ENCODE measurements at regions not wholly inside any gene's neighbourhood (a gene's known extent, or its start where the extent isn't known, plus 50 kb on each side); places are given as distances from the start of the nearest gene placed in this dataset.

DNA sequence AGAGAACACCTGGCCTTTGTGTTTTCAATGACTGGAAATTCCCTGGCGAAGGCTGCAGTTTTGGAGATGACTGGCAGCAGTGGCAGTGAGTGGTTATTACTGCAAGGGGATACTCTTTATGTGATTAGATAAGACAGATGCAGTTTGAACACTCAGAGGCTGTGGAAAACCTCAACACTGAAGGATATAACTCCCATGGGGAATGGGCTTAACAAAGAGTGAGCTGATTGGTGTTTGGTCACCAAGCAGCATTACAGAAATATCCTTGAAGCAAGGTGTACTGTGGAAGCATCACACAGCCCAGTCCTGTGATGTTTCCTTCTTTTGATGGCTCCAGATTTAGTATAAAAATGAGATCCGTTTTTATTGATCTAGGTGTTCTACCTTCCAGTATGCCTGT is 490.7 kb upstream of the PTPRD start:
- H3K27ac ChIP-seq, result no peak overlapping the region
- no peak for ATAC-seq
- TF ChIP-seq POLR2AphosphoS5 (IDR thresholded peaks at IDR 0.05) (no peak), POLR2A (IDR thresholded peaks at IDR 0.05) (no peak)
- no peaks in the 10 kb centered on the region for H3K36me3 ChIP-seq
- no peaks in the 10 kb centered on the region for H3K4me1 ChIP-seq
- H3K4me3 ChIP-seq, result no peak overlapping the region
- no peaks in the 10 kb centered on the region for H3K9me3 ChIP-seq
- no peaks in the 10 kb centered on the region for H3K27me3 ChIP-seq
- 85 to 100% methylated on average over 1 to 2 of the region's 2 CpGs for WGBS, 2 donors (ENCODE audit: low coverage in 1 of 2)

DNA sequence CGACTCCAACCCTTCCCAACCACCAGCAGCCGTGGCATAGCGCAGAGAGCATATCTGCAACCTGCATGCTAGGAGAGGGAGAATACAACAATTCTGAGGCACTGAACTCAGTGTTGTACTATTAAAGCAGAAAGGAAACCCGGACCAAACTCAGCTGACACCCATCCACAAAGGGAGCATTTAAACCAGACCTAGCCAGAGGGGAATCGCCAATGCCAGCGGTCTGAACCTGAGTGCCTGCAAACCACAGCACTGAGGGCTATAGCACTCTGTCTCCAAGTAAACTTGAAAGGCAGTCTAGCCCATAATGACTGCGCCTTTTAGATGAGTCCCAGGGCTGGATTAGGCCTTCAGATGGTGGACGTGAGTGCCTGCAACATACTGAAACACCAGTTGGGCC is 494.4 kb upstream of the PTPRD start:
- H3K9me3 ChIP-seq, result peaks cover 0 to 8% (median 0%) of the 10 kb centered on the region in 3 donors
- ATAC-seq, result no peak
- H3K27me3 ChIP-seq, result no peaks in the 10 kb centered on the region
- no peak for TF ChIP-seq EP300 (IDR thresholded peaks at IDR 0.05)
- TF ChIP-seq, protein P1, sequence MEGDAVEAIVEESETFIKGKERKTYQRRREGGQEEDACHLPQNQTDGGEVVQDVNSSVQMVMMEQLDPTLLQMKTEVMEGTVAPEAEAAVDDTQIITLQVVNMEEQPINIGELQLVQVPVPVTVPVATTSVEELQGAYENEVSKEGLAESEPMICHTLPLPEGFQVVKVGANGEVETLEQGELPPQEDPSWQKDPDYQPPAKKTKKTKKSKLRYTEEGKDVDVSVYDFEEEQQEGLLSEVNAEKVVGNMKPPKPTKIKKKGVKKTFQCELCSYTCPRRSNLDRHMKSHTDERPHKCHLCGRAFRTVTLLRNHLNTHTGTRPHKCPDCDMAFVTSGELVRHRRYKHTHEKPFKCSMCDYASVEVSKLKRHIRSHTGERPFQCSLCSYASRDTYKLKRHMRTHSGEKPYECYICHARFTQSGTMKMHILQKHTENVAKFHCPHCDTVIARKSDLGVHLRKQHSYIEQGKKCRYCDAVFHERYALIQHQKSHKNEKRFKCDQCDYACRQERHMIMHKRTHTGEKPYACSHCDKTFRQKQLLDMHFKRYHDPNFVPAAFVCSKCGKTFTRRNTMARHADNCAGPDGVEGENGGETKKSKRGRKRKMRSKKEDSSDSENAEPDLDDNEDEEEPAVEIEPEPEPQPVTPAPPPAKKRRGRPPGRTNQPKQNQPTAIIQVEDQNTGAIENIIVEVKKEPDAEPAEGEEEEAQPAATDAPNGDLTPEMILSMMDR (IDR thresholded peaks at IDR 0.05), result no peak
- no peak for TF ChIP-seq POLR2AphosphoS5 (IDR thresholded peaks at IDR 0.05)
- TF ChIP-seq POLR2A (IDR thresholded peaks at IDR 0.05), result no peak
- no peak overlapping the region for H3K4me3 ChIP-seq
- no peaks in the 10 kb centered on the region for H3K4me1 ChIP-seq
- H3K27ac ChIP-seq, result no peak overlapping the region
- no peaks in the 10 kb centered on the region for H3K36me3 ChIP-seq
- WGBS, 2 donors (ENCODE audit: low coverage in 1 of 2), result 50 to 63% methylated on average over 2 to 7 of the region's 8 CpGs

DNA sequence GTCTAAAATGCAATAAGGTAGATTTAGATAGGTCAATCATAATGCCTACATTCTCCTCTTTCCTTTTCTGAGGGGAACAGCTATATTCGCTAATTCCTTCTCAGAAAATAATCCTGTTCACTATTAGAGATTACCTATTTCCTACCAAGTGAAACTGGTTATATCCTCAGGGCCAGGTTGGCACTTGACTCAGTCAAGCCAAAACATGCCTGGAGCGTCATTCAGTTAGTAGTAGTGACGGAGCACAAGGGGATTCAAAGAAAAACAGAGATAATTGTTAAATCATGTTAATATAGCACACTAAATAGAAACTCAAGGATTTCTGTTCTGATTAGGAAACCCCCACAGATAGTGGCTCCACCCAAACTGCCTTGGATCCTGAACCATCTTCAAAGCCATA is 515.4 kb upstream of the PTPRD start:
- Histone ChIP-seq H3K27ac (no peak overlapping the region), H3K27me3 (no peaks in the 10 kb centered on the region), H3K9me3 (no peaks in the 10 kb centered on the region), H3K4me1 (no peaks in the 10 kb centered on the region), H3K4me3 (no peak overlapping the region), H3K36me3 (no peaks in the 10 kb centered on the region)
- ATAC-seq, result no peak
- WGBS, 2 donors (ENCODE audit: low coverage in 1 of 2), result 91 to 100% methylated on average over 2 to 3 of the region's 3 CpGs
- no peak for TF ChIP-seq POLR2A (IDR thresholded peaks at IDR 0.05)
- no peak for TF ChIP-seq EP300 (IDR thresholded peaks at IDR 0.05)
- TF ChIP-seq POLR2AphosphoS5 (IDR thresholded peaks at IDR 0.05), result no peak
- TF ChIP-seq, protein P1 (IDR thresholded peaks at IDR 0.05), result no peak

DNA sequence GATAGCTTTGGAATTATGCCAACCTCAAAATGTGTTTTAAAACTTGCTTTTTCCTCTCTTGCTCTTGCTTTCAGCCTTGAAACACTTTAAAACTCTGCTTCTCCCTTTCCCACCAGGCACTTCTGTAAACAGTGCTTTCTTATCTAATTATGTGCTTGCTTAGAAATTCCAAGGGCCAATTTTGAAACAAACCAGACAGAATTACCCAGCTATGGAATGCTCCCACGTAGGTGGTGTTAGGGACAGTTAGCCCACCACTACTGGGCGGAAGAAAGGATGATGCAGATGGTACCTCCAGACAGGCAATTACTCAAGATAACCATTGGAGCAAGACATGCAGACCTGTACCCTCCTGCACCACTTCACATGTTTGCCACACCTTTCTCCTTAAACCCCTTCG is 523.0 kb upstream of the PTPRD start:
- no peak overlapping the region for H3K27ac ChIP-seq
- H3K9me3 ChIP-seq, result no peaks in the 10 kb centered on the region
- H3K4me3 ChIP-seq, result no peak overlapping the region
- WGBS, 2 donors (ENCODE audit: low coverage in 1 of 2), result 22 to 54% methylated on average over 3 of the region's 3 CpGs
- TF ChIP-seq, protein P1 (IDR thresholded peaks at IDR 0.05), result no peak
- TF ChIP-seq POLR2AphosphoS5 (IDR thresholded peaks at IDR 0.05), result no peak
- TF ChIP-seq POLR2A (IDR thresholded peaks at IDR 0.05), result no peak
- ATAC-seq, result no peak
- no peaks in the 10 kb centered on the region for H3K4me1 ChIP-seq
- H3K36me3 ChIP-seq, result no peaks in the 10 kb centered on the region
- H3K27me3 ChIP-seq, result no peaks in the 10 kb centered on the region

DNA sequence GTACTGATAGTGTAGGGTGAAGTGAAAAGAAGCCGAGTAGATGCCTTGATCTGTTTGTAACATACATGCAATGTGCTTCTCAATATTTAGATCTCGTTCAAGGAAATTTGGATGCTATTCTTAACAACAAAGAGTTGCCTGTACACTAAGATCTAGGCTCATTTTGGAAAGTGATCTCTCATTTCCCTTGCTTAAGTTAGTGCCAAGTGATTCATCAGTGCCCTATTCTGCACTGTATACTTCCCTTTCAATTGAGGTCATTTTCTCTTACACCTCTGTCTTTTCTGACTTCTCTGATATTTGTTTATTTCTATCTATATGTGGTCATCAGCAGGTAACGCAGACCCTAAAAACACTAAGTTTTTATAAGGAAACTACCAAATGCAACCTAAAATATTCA is 528.6 kb upstream of the PTPRD start:
- 65 to 81% methylated on average over 3 of the region's 3 CpGs for WGBS, 2 donors (ENCODE audit: low coverage in 1 of 2)

More for the DNA sequence above, 528.6 kb upstream of the PTPRD start:
- Histone ChIP-seq H3K4me1 (no peaks in the 10 kb centered on the region), H3K9me3 (no peaks in the 10 kb centered on the region), H3K36me3 (no peaks in the 10 kb centered on the region), H3K27me3 (no peaks in the 10 kb centered on the region), H3K27ac (no peak overlapping the region), H3K4me3 (no peak overlapping the region)
- TF ChIP-seq, protein P1 (IDR thresholded peaks at IDR 0.05), result no peak
- TF ChIP-seq POLR2AphosphoS5 (IDR thresholded peaks at IDR 0.05), result no peak
- no peak for ATAC-seq

Data from gastroesophageal sphincter (tissue), 4 donors.